ENCODE measurements at regions not wholly inside any gene's neighbourhood (a gene's known extent, or its start where the extent isn't known, plus 50 kb on each side); places are given as distances from the start of the nearest gene placed in this dataset.

DNA sequence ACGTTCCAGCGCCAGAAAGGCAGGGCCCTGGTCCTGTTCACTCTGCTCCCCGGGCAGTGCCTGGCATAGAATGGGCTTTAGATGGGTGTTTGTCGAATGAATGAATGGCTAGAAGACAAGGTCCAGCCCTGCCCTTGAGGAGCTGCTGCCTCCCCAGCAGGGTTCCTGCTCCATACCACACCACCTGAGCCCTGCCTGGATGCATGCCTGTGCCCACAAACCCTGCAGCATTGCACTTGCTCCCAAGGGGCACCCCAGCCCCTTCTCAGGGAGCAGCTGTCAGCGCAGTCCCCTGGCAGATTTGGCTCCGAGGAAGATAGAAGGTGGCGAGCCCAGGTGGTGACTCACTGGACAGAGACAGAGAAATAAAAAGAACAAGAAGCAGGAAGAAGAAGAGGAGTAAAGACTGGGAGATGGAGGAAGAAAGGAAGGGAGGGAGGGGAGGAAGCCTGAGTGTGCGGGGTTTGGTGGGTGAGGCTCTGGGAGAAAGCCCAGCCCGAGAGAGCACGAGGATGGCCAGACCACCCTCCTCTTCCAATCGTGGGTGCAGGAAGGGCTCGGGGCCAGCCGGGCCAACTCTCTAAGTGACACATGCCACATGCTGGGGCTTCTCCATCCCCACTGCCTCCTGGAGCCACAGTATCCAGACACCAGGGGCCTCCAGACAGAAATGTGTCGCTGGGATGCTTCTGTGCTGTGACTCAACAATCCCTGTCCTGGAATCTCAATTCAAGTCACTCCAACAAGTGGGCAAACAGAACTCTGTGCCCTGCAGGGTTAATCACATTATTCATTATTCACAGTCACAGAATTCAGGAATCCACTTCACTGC lies 1474.3 kb downstream of the BRD1 start:
- no peak overlapping the region for H3K27ac ChIP-seq
- TF ChIP-seq, protein P1, sequence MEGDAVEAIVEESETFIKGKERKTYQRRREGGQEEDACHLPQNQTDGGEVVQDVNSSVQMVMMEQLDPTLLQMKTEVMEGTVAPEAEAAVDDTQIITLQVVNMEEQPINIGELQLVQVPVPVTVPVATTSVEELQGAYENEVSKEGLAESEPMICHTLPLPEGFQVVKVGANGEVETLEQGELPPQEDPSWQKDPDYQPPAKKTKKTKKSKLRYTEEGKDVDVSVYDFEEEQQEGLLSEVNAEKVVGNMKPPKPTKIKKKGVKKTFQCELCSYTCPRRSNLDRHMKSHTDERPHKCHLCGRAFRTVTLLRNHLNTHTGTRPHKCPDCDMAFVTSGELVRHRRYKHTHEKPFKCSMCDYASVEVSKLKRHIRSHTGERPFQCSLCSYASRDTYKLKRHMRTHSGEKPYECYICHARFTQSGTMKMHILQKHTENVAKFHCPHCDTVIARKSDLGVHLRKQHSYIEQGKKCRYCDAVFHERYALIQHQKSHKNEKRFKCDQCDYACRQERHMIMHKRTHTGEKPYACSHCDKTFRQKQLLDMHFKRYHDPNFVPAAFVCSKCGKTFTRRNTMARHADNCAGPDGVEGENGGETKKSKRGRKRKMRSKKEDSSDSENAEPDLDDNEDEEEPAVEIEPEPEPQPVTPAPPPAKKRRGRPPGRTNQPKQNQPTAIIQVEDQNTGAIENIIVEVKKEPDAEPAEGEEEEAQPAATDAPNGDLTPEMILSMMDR (conservative IDR thresholded peaks at IDR 0.05), result no peak

DNA sequence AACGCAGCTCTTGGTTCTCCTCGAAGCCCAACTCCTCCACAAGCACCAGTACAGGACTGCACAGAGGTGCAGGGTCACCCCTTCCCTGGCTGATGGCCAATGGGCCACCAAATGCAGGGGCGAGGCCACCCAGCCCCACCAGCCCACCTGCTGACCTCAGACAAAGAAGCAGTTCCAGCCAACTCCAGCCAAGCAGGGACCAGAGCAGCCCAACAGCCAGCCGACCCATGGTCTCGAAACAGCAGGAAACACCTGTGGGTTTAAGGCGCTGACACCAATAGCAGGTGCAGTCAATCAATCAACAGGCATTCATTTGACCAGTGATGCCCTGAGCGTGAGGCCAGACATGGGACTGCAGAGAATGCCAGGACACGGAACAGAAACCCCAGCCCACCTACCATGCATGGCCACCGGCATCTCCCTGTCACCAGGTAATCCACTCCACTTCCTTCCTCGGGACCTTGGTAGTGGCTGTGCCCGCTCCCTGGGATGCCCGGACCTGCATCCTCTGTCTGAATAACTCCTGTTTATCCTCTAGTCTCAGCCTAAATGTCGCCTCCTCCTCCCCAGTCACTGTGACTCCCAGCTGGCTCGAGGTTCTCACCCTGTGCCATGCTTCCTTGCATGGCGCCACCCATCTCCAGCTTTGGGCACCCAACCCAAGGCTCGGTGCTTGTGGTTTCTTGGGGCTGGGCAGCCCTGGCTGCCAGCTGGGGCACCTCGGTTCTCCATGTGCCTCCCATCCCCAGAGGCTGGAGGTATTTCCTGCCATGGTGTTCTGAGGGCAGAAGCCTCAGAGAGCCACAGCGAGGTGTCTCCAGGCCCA lies 1475.4 kb downstream of the BRD1 start:
- TF ChIP-seq, protein P1 (conservative IDR thresholded peaks at IDR 0.05), result no peak
- H3K27ac ChIP-seq, result no peak overlapping the region

DNA sequence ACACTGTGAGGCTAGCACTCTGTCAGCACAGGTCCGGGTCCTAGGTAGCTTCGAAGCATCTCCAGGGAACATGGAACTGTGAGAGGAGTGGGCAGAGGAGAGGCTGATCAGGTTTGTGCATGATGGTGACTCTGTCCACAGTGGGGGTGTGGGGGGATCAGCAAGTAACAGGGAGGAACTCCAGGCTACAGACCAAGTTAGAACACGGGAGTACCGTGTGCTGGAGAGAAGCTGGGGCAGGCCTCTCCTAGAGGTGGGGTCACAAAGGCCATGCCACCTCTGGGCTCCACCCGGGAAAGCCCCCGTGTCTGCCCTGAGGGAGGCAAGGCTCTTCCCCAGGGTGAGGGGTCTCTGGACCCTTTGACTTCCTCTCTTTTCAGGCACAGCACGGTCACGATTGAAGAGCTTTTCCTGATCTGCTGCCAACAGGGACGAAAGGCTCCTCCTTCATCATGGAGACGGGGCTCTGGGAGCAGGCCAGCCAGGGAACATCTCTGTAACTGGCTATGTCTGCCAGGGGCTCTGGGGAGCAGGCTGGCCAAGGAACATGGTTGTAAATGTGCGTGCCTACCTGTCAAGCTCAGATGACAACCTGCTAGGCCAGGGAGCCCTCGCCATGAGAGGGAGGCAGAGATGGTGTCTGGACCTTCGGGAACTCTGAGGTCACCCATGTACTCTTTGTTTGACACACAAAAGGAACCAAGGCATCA lies 1476.1 kb downstream of the BRD1 start:
- TF ChIP-seq, protein P1 (conservative IDR thresholded peaks at IDR 0.05), result no peak

DNA sequence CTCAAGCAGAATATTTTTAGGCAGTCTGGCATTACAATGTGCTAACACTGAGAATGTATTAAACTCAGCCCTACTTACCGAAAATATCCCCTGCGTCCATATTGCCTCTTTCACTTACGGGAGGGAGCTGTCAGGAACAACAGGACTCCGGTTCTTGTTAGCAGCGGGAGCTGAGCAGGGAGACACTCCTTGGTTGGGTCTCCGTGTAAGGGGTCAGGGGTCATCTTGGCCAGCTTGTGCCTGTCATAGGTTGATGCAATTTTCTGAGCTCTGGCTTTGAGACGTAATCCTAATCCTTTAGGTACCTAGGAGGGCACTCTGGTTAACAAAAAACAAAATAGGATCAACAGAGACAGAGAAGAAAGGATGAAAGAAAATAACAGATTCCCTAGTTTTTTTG lies 1477.2 kb downstream of the BRD1 start:
- no peak overlapping the region for H3K27ac ChIP-seq
- TF ChIP-seq, protein P1 (conservative IDR thresholded peaks at IDR 0.05), result no peak

More for the DNA sequence above, 1476.1 kb downstream of the BRD1 start:
- H3K27ac ChIP-seq, result no peak overlapping the region

DNA sequence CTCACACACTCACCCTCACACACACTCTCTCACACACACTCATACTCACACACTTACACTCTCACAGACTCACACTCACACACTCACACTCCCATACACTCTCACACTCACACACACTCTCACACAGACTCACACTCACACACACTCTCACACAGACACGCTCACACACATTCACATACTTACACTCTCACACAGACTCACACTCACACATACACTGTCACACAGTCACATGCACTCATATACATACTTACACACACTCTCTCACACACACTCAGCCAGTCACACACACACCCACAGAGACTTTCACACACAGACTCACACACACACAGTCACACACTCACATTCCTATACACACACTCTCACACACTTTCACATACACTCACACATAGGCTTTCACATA lies 1478.8 kb downstream of the BRD1 start:
- TF ChIP-seq, protein P1 (conservative IDR thresholded peaks at IDR 0.05), result no peak
- no peak overlapping the region for H3K27ac ChIP-seq

DNA sequence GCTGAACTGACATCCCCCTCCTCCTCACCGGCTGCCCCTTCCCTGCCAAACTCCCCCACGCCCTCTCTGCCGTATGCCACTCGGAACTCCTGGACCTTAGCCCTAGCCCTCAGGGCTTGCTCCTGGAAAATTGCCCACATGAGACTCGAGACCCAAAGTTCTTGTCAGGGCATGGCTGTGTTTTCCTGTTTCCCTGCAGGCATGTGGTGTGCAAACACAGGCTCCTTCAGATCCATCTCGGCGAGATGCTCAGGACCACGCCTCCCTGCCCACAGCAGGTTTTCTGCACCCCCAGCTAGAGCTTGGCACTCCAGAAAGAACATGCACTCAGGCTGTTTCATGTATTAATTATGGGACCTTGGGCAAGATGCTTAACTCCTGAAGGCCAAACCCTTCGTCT lies 1480.4 kb downstream of the BRD1 start:
- TF ChIP-seq, protein P1 (conservative IDR thresholded peaks at IDR 0.05), result no peak
- no peak overlapping the region for H3K27ac ChIP-seq

DNA sequence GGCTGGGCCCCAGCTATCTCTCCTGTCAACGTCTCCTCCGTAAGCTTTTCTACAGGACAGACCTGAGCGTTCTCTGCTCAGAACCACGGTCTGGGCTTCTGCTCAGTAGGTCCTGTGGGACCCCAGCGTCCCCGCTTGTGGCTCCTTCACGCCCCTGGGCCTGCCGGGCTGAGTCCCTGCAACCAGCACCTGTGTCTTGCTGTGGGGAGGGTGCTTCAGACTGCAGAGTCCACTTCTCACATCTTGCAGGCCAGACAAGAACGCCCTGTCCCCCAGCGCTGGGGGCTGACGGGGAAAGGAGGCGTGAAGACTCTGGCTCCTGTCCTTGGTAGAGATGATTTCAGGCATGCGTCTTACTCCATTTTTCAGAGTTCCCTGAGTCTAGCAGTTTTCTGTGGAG lies 1480.8 kb downstream of the BRD1 start:
- H3K27ac ChIP-seq, result no peak overlapping the region
- TF ChIP-seq, protein P1 (conservative IDR thresholded peaks at IDR 0.05), result no peak

All from VCaP (cell line).